Kidney glomerular epithelial cell (primary cell): ENCODE measurements at regions not wholly inside any gene's neighbourhood (a gene's known extent, or its start where the extent isn't known, plus 50 kb on each side); places are given as distances from the start of the nearest gene placed in this dataset.
"Not testable (repeated sequence)": the region's sequence is repeated elsewhere in the genome, so short reads cannot be mapped to it uniquely, and the experiment has no call there.

Experiments used
- DNase-seq: peaks from one replicate; lab custom pipeline; 2025; lab: John Stamatoyannopoulos, UW

DNA sequence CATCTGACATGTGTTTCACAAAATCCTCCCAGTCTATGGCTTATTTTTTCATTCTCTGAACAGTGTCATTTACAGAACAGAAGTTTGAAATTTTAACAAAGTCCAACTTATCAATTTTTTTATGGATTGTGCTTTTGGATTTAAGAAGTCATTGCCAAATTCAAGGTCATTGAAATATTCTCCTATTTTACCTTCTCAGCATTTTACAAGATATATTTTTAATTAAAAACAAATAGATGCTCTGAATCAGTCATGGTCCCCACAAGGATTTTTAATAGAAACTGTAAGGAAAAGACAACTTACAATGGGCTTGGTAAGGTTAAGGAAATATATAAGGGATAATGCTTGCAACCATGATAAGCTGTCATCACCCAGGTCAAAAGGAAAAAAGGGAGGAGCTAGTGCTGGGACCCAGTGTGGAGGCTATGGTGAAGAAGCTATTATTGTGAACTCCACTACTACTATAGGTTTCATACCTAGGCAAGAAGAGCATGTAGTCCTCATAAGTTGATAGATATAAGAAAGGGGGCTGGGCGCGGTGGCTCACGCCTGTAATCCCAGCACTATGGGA lies 144.5 kb upstream of the KCNJ15 start:
- DNase-seq = no peak

DNA sequence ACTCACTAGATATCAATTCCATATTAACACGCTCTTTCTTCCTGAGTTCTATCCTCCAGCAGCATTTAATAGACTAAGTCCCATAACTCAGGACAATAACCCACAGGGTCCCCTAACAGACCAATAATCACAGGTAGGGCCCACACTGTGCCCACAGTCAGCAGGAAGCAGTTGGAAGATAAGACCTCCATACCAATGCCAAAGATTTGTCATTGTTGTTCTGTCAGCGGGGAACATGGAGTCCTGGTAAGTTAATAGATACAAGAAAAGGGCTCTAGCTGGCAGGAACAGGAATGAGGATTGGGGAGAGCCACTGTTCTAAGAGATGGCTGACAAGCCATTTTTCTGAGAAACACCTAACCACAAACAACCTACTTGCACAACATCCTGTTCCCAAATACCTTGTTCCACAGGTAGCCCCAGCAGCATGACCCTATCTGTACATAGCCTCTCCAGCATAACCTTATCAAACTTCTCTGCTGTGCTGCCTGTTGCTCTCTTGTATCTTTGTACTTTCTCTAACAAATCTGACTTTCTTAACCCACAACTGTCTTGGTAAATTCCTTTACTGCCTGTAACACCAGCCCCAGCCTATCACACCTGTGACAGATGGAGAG lies 142.0 kb upstream of the KCNJ15 start:
- DNase-seq = no peak

DNA sequence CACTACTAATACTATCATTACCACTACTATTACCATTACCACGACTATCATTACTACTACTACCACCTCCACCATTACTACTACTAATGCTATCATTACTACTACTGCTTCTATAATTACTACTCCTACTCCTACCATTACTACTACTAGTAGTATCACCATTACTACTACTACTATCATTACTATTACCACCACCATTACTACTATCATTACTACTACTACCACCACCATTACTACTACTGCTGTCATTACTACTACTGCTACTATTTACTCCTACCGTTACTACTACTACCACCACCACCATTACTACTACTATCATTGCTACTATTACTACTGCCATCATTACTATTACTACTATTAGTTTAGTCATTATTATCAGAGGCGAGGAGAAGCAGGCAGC lies 140.9 kb upstream of the KCNJ15 start:
- DNase-seq = no peak

DNA sequence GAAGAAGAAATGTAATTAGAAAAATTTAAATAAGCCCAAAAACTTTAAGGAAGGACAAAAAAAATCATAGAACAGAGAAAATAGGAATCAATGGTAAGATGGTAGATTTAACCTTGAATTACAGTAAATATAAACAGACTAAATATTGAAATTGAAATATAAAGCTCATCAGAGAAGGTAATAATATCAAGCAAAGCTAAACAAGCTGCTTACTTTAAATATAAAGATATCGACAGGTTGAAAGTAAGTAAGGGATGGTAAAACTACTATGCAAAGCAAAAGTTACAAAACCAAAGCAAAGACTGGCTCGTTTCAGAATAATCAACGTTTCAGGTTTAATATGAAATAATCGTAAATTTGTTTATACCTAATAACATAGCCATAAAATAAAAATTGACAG lies 137.0 kb upstream of the KCNJ15 start:
- no peak for DNase-seq

DNA sequence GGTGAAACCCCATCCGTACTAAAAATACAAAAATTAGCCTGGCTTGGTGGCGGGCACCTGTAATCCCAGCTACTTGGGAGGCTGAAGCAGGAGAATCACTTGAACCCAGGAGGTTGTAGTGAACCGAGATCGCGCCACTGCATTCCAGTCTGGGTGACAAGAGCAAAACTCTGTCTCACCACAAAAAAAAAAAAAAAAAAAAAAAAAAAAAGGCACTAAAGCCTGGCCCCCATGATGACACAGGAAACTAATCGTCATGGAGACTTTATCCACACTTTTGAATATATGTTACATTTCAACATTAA lies 136.2 kb upstream of the KCNJ15 start:
- not testable (repeated sequence) for DNase-seq

DNA sequence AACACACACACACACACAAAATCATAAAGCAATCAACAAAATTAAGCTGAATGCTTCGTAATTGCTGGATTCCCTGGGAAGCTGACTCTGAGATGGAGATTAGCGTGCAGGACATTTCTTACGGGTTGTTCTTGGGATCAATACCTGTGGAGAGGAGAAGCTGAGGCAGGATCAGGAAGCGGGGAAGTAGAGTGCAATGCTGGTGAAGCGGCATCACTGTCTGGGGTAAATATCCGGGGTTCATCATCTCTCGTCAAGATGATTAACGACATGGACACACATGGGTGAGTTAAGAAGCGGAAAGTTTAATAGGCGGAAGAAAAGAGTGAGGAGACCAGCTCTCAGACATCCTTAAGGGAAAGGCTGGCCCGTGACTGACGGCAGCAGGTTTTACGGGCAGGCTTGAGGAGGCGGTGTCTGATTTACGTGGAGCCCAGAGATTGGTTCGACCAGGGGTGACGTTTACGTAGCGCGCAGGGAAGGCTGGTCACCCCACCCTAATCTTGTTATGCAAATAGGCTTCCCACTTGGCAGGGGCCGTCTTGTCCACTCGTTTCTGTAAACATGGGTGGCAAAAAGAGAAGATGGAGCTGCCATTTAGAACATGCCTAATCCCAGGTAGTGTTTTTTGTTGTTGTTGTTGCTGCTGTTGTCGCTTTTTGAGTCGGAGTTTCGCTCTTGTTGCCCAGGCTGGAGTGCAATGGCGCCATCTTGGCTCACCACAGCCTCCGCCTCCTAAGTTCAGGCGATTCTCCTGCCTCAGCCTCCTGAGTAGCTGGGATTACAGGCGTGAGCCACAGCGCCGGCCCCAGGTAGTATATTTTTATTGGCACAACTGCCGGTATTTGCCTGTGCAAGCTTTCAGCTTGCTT lies 135.6 kb upstream of the KCNJ15 start:
- no peak for DNase-seq

DNA sequence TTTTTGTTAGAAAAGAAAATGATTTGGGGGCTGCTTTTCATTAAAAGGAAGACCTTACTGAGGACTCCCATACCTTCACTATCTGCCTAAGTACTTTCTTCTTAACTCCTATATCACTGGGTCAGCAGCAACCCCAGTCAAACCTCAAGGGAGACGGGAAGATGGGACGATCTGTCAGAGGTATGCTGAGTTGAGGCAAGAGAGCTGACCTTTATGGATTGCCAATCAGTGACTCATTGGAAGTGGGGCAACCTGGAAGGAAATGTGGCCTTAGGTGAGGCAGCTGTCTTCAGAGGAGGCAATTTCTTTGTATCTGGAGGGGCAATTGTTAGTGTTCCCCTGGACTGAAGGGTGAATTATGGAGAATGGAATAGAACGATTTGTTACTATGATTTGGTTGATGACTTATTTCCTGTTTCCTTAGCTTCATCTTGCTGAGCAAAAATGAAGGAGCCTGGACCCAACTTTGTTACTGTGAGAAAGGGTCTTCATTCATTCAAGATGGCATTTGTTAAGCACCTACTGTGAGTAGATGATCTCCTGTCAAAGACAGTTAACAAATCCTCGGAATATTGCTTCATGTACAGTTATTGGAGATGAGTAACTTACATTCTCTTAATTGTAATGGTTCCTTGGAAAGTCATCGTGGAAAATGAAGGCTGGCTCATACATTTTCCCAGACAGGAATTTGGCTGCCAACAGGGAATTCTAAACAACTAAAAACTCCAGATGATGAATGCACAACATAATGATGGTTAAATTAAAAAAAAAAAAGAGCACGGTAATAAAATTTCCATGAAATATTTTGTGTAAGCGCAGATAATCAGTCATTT lies 134.7 kb upstream of the KCNJ15 start:
- DNase-seq = no peak

DNA sequence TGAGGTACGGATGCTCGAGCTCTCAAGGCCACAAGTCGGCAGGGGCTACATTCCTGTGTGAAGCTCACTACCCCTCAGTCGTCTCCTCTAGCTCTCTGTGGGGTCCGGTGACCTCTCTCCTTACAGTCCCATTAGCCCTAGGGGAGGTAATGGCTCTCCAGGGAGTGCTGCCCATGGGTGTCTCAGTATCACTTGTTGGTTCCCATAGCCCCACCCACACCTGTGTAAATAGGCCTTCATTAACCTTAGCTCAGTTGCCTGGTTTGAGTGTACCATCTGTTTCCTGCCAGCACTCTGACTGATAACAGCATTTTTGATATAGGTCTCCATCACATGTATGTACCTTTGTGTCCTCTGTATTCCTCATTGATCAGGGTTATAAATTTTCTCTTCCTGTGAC lies 133.2 kb upstream of the KCNJ15 start:
- DNase-seq = no peak

DNA sequence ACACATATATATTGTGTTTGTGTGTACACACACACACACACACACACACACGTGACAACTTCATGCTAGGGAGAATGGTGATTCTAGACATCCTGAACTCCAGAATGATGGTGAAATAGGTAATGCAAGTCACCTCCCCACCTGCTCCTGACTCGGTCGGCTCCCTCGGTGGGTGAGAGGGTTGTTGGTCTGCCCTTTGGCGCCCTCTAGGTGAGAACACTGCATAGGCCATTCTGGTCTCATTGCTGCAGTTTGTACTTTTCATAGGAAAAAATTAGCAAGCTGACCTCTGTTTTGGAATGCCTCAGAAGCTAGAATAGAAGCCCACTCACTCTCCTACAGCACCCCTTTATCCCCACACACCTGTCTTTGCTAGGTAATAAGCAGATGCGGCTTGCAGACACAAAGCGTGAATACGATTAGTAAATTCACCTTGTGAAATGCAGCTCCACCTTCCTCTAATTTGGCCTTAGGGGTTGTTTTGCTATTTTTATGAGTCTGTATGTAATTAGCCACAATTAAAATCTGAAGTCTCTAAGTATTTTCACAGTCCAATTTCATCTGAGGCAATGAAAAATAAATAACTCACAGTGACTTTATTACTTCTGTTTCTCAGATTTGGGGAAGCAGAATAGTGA lies 130.0 kb upstream of the KCNJ15 start:
- peak; percentile 68 for DNase-seq

DNA sequence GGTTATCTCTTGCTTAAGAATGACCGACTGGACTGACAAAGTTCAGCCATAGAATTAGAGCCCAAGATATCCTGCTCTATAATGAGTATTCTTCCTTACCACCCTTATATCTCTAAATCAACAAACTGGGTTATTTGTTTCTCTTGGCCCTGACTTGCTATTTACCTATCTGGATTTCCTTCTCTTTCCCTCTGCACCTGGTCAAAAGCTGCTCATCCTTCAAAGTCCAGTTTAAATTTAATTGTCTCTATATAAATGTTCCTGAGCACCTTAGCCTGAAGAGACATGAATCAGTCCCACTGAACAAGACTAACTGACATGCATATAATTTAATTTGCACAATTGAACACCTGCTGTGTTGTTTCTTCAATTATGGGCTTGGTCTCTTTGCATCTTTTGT lies 127.1 kb upstream of the KCNJ15 start:
- no peak for DNase-seq

DNA sequence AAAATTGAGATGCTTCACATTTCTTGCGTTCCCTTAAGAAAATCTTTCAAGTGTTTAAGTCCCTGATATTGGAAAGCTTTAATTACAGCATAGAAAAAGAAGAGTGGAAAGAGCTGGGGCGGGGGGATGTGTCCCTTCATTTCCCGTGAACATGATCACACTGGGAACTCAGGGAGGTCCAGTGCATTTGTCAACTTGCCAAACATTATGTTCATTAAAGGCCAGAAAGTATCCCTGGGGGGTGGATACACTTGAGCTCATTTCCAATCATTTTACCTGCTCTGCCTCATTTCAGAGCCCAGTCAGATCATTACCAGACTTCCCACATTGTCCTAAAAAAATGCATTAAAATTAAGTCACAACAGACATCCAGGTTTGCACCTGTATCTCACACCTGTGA lies 123.6 kb upstream of the KCNJ15 start:
- DNase-seq = no peak

DNA sequence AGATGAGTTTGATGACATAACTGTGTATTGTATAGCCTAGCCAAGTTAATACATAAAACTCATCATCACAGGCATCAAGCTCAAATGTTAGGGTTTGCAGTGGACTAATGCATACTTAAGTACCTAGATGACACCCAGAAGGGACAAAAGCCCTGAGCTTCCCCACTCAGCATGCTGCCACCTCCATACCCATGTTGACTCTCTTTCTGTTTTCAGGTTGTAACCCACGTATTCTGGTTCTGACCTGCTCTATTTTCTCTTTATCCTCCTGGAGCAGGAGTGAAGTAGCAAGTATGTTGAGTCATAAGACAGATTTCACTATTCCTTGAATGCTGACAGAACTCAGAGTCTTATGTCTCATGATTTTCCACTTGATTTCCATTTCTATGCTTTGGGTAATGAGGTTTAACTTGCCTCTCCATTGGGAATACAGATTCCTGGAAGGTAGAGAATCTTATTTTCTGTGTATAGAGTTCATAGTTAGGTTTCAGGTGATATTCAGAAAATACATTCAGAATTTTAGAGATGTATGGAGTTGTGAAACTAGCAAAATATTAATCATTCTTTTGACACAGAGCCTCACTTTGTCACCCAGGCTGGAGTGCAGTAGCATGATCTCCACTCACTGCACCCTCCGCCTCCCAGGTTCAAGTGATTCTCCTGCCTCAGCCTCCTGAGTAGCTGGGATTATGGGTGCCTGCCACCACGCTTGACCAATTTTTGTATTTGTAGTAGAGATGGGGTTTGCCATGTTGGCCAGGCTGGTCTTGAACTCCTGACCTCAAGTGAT lies 122.5 kb upstream of the KCNJ15 start:
- DNase-seq = no peak

DNA sequence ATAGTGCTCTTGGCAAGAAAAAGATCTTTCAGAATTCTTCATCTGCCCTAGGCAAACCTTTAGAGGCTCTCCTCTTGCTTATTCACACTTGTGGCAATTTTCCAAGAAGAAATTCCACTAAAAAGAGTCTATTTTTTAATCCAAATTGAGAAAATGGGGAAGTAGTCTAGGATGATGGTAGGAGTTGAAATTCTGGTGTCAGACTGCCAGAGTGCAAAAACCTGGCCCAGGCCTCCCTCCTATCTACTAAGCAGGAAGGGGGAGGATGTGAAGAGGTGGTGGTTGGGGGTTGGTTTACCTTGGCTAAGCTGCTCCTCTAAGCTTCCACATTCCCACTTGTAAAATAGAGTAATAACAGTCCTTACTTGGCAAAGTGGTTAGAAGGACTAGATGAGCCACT lies 120.6 kb upstream of the KCNJ15 start:
- no peak for DNase-seq

DNA sequence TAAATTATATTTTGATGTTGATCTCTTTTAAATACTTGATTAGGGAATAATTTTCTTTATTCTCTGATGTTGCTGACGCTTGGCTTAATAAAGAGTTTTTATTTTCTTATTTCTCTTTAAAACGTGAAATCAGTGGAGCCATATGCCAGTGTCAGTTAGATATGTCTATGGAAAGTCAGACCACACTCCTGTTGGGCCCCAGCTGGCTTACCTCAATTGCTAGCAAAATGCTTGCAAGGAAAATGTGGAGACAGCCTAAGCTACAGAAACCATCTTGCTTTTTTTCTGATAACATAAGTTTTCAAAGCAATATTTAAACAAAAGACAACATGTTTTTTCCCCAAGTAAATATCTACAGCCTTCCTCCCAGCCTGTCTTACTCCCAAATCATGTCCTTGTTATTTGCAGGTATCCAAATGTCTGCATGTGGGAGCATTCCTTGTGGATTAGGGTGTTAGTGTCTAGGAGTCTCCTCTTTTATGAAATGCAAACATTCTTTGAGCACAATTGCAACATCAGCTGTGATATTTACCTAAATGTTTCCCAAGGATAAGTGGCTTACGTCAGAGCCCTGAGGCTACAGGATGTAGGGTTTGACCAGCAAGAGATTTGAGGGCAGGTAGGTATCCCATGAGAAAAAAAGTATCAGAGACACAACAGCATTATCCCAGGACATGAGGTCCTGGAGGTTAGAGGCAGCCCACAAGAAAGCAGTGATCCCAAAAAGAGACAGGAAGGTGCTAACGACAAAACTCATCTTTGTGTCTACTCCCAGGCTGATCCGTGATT lies 117.2 kb upstream of the KCNJ15 start:
- peak; percentile 22 for DNase-seq

DNA sequence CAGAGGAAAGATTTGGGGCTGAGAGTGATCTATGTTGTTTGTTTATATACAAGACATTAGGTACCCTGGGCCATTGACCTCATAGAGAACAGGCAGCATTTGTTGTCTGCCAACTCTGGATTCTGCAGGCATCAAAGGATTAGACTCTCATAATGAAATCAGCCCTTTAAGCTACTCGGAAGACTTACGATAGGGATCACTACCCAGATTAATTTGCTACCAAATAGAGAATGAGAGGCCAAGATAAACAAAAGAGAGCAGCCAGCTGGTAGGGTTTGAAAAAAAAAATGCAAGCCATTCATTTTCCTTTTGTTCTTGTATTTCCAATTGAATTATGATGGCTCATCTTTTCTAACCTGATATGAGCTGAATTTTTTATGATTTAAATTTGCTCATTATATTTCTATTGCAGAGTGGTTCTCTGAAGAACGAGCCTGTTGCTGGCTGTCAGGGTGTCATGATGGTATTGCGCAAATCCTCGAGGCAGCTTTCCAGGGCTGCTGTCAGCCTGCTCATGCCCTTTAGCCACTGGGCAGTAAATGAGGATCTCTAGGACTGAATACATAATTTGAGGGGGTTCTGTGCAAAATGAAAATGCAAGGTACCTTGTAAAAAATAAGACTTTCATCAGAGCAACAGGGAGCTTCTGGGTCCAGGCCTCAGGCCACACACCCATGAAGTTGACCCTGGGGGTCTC lies 116.4 kb upstream of the KCNJ15 start:
- DNase-seq = peak; percentile 57

DNA sequence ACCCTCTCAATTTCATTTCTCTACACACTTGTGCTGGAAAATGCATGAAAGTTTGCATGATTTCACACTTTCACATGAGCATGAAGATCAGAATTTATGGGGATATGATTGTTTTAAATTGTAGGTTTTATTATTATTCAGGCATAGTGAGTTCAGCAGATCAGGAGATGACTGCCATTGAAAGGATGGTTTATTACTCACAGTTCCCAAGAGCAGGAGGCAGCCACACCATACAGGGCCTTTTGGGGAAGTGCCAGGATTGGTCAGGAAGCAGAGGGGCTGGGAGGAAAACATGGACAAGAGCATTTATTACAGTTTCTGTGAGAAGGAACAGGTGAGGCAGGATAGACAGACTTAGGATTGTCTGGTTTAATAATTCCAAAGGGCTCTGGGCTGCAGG lies 114.6 kb upstream of the KCNJ15 start:
- no peak for DNase-seq

DNA sequence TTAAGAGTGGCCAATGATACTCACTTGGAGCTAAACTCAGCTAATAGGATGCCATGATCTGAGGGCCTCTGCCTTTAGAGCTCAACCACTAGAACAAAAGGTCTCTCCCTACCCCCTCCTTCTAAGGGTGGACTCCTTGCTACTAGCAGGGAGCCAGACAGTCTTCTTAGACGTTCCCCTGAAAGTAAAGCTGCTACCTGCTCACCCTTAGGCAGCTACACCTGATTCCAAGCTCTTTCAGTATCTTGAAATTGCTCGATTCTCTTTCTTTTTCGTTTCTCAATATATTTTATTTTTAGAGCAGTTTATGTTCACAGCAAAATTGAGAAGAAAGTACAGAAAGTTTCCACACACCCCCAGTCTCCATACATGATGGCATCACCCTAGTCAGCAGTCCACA lies 112.6 kb upstream of the KCNJ15 start:
- DNase-seq = no peak

DNA sequence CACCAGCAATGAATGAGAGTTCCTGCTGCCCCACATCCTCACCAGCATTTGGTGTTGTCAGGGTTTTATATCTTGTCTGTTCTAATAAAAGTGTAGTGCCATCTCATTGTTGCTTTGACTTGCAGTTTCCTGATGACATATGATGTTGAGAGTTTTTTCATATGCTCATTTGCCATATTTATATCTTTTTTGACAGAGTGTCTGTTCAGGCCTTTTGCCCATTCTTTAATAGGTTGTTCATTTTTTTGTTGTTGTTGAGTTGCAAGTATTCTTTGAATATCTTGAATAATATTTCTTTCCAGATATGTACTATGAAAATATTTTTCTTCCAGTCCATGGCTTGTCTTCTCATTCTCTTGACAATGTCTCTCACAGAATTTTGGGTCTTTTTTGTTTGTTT lies 111.7 kb upstream of the KCNJ15 start:
- DNase-seq = no peak

DNA sequence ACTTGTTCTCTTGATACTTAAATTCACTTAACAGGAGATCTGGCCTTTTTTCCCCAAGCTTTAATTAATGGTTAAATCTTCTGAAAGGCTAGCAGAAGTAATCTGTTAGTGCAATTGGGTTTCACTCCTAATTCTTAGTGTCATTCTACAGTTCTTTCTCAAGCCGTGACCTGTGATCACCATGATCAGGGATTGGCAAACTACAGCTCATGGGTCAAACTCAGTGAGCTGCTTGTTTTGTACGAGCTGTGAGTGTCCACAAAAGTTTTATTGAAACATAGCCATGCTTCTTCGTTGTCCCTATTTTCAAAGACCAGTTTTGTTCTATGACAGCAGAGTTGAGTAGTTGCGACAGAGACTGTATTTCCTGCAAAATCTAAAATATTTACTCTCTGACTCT lies 109.4 kb upstream of the KCNJ15 start:
- no peak for DNase-seq

DNA sequence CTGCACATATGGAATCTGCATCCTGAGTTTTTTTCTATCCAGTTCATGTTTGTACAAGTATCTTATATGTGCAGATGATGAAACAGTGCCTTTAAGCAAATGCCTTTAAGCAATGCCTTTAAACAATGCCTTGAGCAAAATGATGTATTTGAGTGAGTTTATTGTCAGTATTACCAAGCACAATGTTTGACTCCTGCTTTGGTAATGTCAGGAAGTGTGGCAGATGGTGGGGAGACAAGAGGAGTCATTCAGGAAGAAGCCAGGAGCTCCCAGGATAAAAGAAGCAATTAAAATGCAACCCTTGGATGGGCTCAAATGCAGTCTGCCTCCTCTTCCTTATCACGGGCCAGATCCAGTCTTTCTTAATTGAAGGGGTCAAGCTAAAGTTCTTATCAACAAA lies 108.7 kb upstream of the KCNJ15 start:
- DNase-seq = no peak
